KMS-11 (cell line): ENCODE measurements at regions not wholly inside any gene's neighbourhood (a gene's known extent, or its start where the extent isn't known, plus 50 kb on each side); places are given as distances from the start of the nearest gene placed in this dataset.

Experiments
- H2AFZ ChIP-seq: fragments of 200-600 bp; sonication (generic); 2 replicates; pipeline ENCODE4 v1.6.1; 2016; ENCODE audit warnings: antibody characterized with exemption, mixed run types, low read depth
- H3K27ac ChIP-seq: fragments of 200-600 bp; sonication (generic); 2 replicates; pipeline ENCODE4 v1.6.1; 2016; ENCODE audit warnings: mild to moderate bottlenecking, mixed run types
- H3K27me3 ChIP-seq: fragments of 200-600 bp; sonication (generic); 2 replicates; pipeline ENCODE4 v1.6.1; 2017; ENCODE audit warnings: mild to moderate bottlenecking, low read depth, mixed run types, moderate library complexity; ENCODE audit not compliant: insufficient read depth
- H3K36me3 ChIP-seq: fragments of 200-600 bp; sonication (generic); 2 replicates; pipeline ENCODE4 v1.6.1; 2017; ENCODE audit warnings: mild to moderate bottlenecking, mixed run types; ENCODE audit not compliant: insufficient read depth
- H3K4me1 ChIP-seq: fragments of 200-600 bp; sonication (generic); 2 replicates; pipeline ENCODE4 v1.6.1; 2016; ENCODE audit warnings: mild to moderate bottlenecking, low read depth, mixed run types; ENCODE audit not compliant: poor library complexity, severe bottlenecking
- H3K4me2 ChIP-seq: fragments of 200-600 bp; sonication (generic); 2 replicates; pipeline ENCODE4 v1.7.0; 2016; ENCODE audit warnings: mild to moderate bottlenecking, mixed run types
- H3K4me3 ChIP-seq: fragments of 200-600 bp; sonication (generic); IDR thresholded peaks from 2 replicates; pipeline ENCODE4 v1.6.1; 2017; ENCODE audit warnings: low read depth, low read length, mixed read lengths; ENCODE audit not compliant: insufficient read depth
- H3K79me2 ChIP-seq: fragments of 200-600 bp; sonication (generic); 2 replicates; pipeline ENCODE4 v1.6.1; 2016; ENCODE audit warnings: low read depth, mixed run types; ENCODE audit not compliant: insufficient read depth
- H3K9ac ChIP-seq: fragments of 200-600 bp; sonication (generic); 2 replicates; pipeline ENCODE4 v1.6.1; 2016; ENCODE audit warnings: mild to moderate bottlenecking, mixed run types
- H4K20me1 ChIP-seq: fragments of 200-600 bp; sonication (generic); 2 replicates; pipeline ENCODE4 v1.6.1; 2016; ENCODE audit warnings: mild to moderate bottlenecking, mixed run types; ENCODE audit not compliant: insufficient read depth
- TF ChIP-seq, protein P1 (sequence below): fragments of 200-600 bp; sonication (generic); conservative IDR thresholded peaks from 2 replicates; pipeline ENCODE4 v1.6.1; 2017; ENCODE audit warnings: low read depth, mild to moderate bottlenecking, antibody characterized with exemption, low read length, moderate library complexity, mixed read lengths

DNA sequence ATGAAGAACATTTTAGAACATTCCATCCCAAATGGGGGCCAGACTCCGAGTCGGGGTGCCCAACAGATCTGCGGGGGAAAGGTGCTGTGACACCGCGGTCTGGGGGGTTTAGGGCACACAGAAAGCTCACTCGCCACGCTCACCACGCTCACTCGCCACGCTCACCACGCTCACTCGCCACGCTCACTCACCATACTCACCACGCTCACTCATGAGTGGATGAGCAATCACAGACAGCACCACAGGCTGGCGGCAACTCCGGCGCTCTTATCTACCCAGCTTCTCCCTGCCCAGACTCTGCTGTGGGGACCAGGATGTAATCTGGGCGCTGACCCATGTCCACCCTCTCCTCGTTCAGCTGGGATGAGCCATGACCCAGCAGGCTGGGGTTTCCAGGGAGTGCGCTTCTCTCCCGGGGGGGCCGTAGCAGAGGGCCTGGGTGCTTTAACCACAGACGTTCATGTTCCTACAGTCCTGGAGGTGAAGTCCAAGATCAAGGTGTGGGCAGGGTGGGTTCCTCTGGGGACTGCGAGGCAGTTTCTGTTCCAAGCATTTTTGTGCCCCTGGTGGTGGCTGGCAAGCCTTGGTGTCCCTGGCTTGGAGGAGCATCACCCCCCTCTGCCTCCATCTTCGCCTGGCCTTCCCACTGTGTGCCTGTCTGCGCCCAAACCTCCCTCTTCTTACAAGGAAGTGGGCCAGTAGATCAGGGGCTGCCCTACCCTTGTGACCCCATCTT, 141.2 kb downstream of the CTTN start:
- no peaks in the 10 kb centered on the region for H3K79me2 ChIP-seq
- TF ChIP-seq, protein P1, sequence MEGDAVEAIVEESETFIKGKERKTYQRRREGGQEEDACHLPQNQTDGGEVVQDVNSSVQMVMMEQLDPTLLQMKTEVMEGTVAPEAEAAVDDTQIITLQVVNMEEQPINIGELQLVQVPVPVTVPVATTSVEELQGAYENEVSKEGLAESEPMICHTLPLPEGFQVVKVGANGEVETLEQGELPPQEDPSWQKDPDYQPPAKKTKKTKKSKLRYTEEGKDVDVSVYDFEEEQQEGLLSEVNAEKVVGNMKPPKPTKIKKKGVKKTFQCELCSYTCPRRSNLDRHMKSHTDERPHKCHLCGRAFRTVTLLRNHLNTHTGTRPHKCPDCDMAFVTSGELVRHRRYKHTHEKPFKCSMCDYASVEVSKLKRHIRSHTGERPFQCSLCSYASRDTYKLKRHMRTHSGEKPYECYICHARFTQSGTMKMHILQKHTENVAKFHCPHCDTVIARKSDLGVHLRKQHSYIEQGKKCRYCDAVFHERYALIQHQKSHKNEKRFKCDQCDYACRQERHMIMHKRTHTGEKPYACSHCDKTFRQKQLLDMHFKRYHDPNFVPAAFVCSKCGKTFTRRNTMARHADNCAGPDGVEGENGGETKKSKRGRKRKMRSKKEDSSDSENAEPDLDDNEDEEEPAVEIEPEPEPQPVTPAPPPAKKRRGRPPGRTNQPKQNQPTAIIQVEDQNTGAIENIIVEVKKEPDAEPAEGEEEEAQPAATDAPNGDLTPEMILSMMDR, result no peak
- no peak overlapping the region for H3K4me3 ChIP-seq
- H3K27me3 ChIP-seq, result no peaks in the 10 kb centered on the region
- H3K36me3 ChIP-seq, result no peaks in the 10 kb centered on the region
- H3K9ac ChIP-seq, result no peak overlapping the region
- H3K27ac ChIP-seq, result no peak overlapping the region
- no peak overlapping the region for H3K4me2 ChIP-seq
- no peaks in the 10 kb centered on the region for H3K4me1 ChIP-seq
- H4K20me1 ChIP-seq, result no peaks in the 10 kb centered on the region
- no peak overlapping the region for H2AFZ ChIP-seq

DNA sequence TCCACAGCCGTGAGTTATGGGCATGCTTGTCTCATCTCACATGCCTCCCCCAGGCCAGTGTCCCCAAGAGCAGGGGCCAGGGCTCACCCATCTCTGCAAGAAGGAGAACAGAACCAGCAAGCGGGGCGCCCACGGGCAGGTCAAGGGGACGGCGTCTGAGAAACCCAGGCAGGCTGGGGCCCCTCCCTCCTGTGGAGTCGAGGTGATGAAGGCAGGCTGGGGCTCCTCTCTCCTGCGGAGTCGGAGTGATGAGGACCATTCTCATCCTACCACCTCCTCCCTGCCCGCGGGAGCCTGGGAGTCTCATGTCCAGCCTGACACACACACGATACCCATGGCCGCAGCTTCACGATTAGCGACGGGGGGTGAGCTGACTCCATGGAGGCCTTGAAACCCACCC, 141.9 kb downstream of the CTTN start:
- no peak overlapping the region for H2AFZ ChIP-seq
- H3K4me3 ChIP-seq, result no peak overlapping the region
- no peak overlapping the region for H3K9ac ChIP-seq
- H3K36me3 ChIP-seq, result no peaks in the 10 kb centered on the region
- no peaks in the 10 kb centered on the region for H3K4me1 ChIP-seq
- H4K20me1 ChIP-seq, result no peaks in the 10 kb centered on the region
- H3K27me3 ChIP-seq, result no peaks in the 10 kb centered on the region
- no peak overlapping the region for H3K27ac ChIP-seq
- H3K4me2 ChIP-seq, result no peak overlapping the region
- TF ChIP-seq, protein P1, result no peak
- no peaks in the 10 kb centered on the region for H3K79me2 ChIP-seq

DNA sequence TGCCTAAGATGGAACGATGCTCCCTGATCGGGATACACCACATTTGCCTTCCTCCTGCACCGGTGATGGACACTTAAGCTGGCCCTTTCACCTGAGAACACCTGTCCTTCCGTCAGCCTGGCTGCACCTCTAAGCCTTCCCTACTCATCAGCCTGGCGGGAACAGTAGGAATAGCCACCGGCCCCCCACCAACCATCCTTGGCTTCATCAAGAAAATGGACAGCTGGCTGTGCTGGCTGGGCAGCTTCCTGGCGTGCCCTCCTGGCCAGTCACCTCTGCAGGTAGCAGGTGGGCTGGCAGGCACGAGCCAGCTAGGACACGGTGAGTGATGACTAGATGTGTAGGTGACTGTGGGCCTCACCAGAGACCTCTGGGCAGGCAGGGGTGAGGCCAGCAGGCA, 142.8 kb downstream of the CTTN start:
- Histone ChIP-seq H3K4me2 (no peak overlapping the region), H3K27ac (no peak overlapping the region), H3K36me3 (no peaks in the 10 kb centered on the region), H3K4me3 (no peak overlapping the region), H3K9ac (no peak overlapping the region), H3K79me2 (no peaks in the 10 kb centered on the region), H2AFZ (no peak overlapping the region), H4K20me1 (no peaks in the 10 kb centered on the region), H3K4me1 (no peaks in the 10 kb centered on the region), H3K27me3 (no peaks in the 10 kb centered on the region)
- TF ChIP-seq, protein P1, result no peak

DNA sequence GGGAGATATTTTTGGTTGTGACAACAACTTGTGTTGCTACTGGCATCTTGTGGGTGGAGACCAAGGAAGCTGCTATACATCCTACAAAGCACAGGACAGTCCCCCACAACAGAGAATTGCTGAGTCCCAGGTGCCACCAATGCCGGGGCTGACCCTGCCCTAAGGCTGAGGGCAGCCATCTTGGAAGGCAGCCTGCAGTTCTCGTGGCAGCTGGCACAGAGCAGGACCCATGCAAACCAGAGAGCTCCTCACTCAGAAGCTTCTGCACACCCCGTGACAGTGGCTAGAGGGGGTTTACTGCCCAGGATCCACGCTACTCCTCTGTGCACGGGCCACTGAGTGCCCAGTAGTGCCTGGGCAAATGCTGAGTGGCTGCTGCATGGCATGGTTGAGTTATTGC, 143.4 kb downstream of the CTTN start:
- Histone ChIP-seq H2AFZ (no peak overlapping the region), H3K4me3 (no peak overlapping the region), H3K79me2 (no peaks in the 10 kb centered on the region), H3K27ac (no peak overlapping the region), H3K9ac (no peak overlapping the region), H4K20me1 (no peaks in the 10 kb centered on the region), H3K4me2 (no peak overlapping the region), H3K4me1 (no peaks in the 10 kb centered on the region), H3K27me3 (no peaks in the 10 kb centered on the region), H3K36me3 (no peaks in the 10 kb centered on the region)
- TF ChIP-seq, protein P1, result no peak
